Natural killer cell treated with Interleukin-12 subunit alpha and Interleukin-12 subunit beta and Interleukin-15 and Interleukin-18, amount 100 ng/mL, for 72 hours (primary cell): ENCODE measurements at regions not wholly inside any gene's neighbourhood (a gene's known extent, or its start where the extent isn't known, plus 50 kb on each side); places are given as distances from the start of the nearest gene placed in this dataset.

Experiments used
- ATAC-seq, 2 donors: fragments of 150-1000 bp; cut with Tn5 transposase in 1 of 2; sonication (Bioruptor Pico), chemical (Tn5 transposase) in 1 of 2; 2 replicates each; pipeline ENCODE4 v1.10.0; 2021
- DNase-seq: peaks from one replicate; pipeline ENCODE4 v3.0.0; 2022; ENCODE audit warnings: low spot score
- H3K27ac Mint-ChIP-seq, 2 donors: 1 replicate in 1 of 2; 2 replicates in 1 of 2; pipeline ENCODE4 v1.8.0; 2022; ENCODE audit warnings: mixed read lengths in 2 of 2, mild to moderate bottlenecking in 1 of 2, moderate library complexity in 1 of 2
- H3K27me3 Mint-ChIP-seq, 2 donors: 1 replicate in 1 of 2; 2 replicates in 1 of 2; pipeline ENCODE4 v1.8.0; 2022; ENCODE audit warnings: mixed read lengths in 2 of 2
- H3K36me3 Mint-ChIP-seq: one replicate; pipeline ENCODE4 v1.8.0; 2022; ENCODE audit warnings: mixed read lengths
- H3K4me1 Mint-ChIP-seq, 2 donors: 1 replicate in 1 of 2; 2 replicates in 1 of 2; pipeline ENCODE4 v1.8.0; 2022; ENCODE audit warnings: low read depth in 2 of 2, mixed read lengths in 2 of 2, mild to moderate bottlenecking in 1 of 2
- H3K4me3 Mint-ChIP-seq: one replicate; pipeline ENCODE4 v1.8.0; 2022; ENCODE audit warnings: mixed read lengths
- H3K9me3 Mint-ChIP-seq: 2 replicates; pipeline ENCODE4 v1.8.0; 2022; ENCODE audit warnings: mixed read lengths

DNA sequence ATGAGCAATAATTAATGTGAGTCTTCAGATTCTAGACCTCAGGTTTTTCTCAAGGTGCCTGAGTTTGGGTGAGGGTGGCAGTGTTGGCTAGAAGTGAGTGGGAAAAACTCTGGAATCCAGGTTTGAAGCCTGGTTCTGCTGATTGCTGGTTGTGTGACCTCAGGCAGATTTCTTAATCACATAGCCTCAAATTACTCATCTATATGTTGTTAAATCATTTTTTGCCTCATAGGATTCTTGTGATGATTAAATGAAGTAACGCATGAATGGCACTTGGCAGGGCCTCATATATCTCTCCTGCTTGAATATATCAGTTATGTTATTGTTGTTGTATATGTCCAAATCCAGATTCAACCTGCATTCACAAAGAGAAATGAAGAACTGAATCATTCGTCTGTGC, 60.5 kb downstream of the NR2F2 start:
- no peak overlapping the region for H3K4me3 Mint-ChIP-seq
- peaks cover 4% of the 10 kb centered on the region for H3K9me3 Mint-ChIP-seq
- DNase-seq, result no peak
- no peaks in the 10 kb centered on the region for H3K36me3 Mint-ChIP-seq
- no peak overlapping the region for H3K27ac Mint-ChIP-seq
- peaks cover 49 to 61% of the 10 kb centered on the region in 2 donors for H3K27me3 Mint-ChIP-seq
- no peak for ATAC-seq
- H3K4me1 Mint-ChIP-seq, result peaks cover 0 to 2% of the 10 kb centered on the region in 2 donors

DNA sequence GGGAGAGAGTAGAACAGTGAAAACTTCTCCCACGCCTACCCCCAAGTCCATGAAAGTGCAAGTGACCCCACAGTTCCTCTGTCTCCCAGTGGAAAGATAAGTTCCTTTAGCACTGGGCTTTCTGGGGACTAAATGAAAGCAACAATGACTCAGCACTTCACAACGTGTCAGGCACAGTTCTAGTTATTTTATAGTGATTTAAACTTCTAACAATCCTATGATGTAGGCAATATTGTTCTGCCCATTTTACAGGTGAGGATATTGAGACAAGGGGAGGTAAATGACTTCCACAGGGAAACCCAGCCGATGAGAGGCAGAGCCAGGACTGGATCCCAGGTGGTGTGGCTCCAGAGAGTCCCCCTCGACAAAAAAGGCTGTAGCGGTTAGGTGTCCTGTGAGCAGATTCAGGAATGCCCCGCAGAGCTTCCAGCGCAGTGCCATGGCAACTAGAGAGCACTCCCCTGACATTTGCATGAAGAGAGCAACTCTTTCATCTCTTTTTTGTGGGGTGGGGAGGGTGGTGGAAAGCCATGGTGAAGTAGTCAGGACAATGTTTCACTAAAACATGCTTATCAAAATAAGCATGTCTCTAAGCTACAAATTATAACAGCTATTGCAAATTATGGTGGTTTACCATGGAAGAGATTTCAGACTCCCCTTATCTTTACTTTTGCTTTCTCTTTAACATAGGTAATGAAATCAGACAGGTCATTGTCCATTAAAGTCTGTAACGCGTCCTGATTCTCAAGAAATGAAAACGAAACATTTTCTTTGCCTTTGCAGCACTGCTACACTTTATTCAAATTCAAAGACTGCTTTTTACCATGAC, 62.1 kb downstream of the NR2F2 start:
- H3K4me1 Mint-ChIP-seq, result peaks cover 0 to 2% of the 10 kb centered on the region in 2 donors
- H3K27me3 Mint-ChIP-seq, result peaks cover 49 to 67% of the 10 kb centered on the region in 2 donors
- H3K36me3 Mint-ChIP-seq, result no peaks in the 10 kb centered on the region

DNA sequence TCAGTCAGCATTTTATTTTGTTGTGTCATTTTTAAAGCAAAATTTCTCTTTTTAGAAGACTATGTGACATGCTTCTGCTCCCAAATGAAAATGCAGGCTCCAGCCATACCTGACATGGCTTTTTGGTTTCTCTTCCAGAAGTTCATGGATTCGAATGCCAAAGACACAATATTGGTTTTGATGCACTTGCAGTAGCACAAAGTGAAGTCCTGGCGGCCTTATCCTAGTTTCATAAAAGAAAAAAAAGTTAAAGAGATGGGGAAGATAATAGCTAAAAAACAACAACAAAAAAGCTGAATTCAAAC, 62.7 kb downstream of the NR2F2 start:
- Mint-ChIP-seq H3K9me3 (peaks cover 4% of the 10 kb centered on the region), H3K27me3 (peaks cover 46 to 66% of the 10 kb centered on the region in 2 donors), H3K36me3 (no peaks in the 10 kb centered on the region), H3K4me3 (no peak overlapping the region), H3K4me1 (peaks cover 0 to 2% of the 10 kb centered on the region in 2 donors), H3K27ac (no peak overlapping the region)
- DNase-seq, result no peak
- ATAC-seq, result no peak

More for the DNA sequence above, 62.1 kb downstream of the NR2F2 start:
- H3K27ac Mint-ChIP-seq, result no peak overlapping the region
- H3K4me3 Mint-ChIP-seq, result no peak overlapping the region
- ATAC-seq, result no peak
- H3K9me3 Mint-ChIP-seq, result peaks cover 4% of the 10 kb centered on the region
- no peak for DNase-seq

DNA sequence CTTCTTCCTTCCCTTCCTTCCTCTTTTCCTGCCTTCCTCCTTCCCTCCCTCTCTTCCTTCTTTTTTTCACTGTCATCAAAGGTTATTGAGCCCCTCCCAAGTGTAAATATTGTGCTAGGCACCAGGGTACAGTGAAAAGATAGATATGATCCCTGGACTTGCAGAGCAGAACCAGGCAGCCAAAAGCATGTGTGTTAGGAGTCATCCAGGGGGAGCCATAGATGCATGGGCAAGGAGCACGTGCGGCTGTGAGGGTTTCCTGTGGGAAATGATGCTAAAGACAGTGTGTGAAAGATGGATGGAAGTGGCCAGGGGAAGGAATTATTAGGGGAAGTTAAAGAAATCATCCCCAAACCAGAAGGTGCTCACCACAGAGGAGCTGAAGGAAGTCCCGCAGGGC, 65.2 kb downstream of the NR2F2 start:
- H3K27ac Mint-ChIP-seq, result no peak overlapping the region
- no peaks in the 10 kb centered on the region for H3K36me3 Mint-ChIP-seq
- H3K4me3 Mint-ChIP-seq, result no peak overlapping the region
- peaks cover 0 to 2% of the 10 kb centered on the region in 2 donors for H3K4me1 Mint-ChIP-seq
- DNase-seq (no peak), ATAC-seq (no peak)
- peaks cover 47 to 58% of the 10 kb centered on the region in 2 donors for H3K27me3 Mint-ChIP-seq
- H3K9me3 Mint-ChIP-seq, result peaks cover 4% of the 10 kb centered on the region

DNA sequence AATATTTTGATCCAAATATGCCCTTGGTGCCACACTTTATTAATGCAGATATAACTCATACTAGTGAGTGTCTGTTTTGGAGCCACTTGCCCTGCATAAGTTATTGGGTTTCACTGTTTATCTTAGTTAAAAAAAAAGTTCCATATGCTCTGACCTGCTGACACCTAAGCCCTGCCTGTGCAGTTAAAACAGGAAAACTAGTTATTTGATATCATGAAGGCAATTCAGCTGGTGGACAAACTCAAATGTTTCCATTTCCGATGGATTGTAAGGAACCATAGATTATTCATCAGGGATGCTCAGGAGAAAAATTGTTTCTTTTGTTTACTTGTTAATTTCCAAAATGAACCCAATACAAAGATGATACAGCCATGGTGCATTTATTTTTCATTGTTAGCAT, 68.3 kb downstream of the NR2F2 start:
- H3K27me3 Mint-ChIP-seq, result peaks cover 34 to 51% of the 10 kb centered on the region in 2 donors
- H3K4me3 Mint-ChIP-seq, result no peak overlapping the region
- no peak for DNase-seq
- H3K36me3 Mint-ChIP-seq, result no peaks in the 10 kb centered on the region
- no peak overlapping the region for H3K27ac Mint-ChIP-seq
- H3K4me1 Mint-ChIP-seq, result no peaks in the 10 kb centered on the region
- no peak for ATAC-seq
- no peaks in the 10 kb centered on the region for H3K9me3 Mint-ChIP-seq

DNA sequence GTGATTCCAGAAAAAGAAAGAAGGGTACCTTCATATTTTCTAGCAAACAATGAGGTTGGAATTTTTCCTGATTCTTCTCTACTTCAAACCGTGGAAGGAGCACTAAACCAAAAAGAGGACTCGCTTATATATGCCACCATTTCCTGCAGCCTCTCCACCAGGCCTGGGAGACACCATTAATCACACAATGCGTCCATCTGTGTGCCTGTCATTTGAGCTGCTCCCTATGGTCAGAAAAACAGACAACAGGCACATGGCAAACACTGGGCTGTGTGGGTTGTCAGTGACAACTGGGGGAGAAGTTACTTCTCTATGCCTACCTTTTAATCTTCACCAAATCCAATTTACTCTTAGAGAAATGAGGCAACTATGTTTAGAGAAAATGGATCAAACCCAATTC, 71.9 kb downstream of the NR2F2 start:
- no peak for DNase-seq
- no peaks in the 10 kb centered on the region for H3K36me3 Mint-ChIP-seq
- no peak overlapping the region for H3K27ac Mint-ChIP-seq
- no peaks in the 10 kb centered on the region for H3K9me3 Mint-ChIP-seq
- ATAC-seq, result no peak
- H3K27me3 Mint-ChIP-seq, result peaks cover 29 to 48% of the 10 kb centered on the region in 2 donors
- H3K4me3 Mint-ChIP-seq, result no peak overlapping the region
- H3K4me1 Mint-ChIP-seq, result no peaks in the 10 kb centered on the region

DNA sequence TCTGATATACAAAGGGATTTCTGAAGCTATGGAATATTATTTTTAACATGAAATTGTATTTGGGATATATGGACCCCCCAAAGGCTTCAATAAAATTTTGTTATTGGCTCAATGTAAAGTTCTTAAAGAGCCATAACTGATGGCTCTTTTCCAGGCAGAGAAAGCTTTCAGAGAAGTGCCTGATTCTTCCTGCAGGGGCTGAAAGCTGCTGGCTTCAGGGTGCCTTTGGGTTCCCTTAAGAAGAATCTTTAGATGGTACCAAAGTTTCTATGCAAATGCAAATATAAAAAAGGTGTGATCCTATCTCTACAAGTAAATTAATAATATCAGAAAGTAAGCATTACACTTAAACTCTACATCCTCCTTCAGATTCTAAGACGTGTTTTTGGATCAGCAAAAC, 72.6 kb downstream of the NR2F2 start:
- H3K36me3 Mint-ChIP-seq, result no peaks in the 10 kb centered on the region
- no peak overlapping the region for H3K4me3 Mint-ChIP-seq
- H3K27me3 Mint-ChIP-seq, result peaks cover 33 to 53% of the 10 kb centered on the region in 2 donors

DNA sequence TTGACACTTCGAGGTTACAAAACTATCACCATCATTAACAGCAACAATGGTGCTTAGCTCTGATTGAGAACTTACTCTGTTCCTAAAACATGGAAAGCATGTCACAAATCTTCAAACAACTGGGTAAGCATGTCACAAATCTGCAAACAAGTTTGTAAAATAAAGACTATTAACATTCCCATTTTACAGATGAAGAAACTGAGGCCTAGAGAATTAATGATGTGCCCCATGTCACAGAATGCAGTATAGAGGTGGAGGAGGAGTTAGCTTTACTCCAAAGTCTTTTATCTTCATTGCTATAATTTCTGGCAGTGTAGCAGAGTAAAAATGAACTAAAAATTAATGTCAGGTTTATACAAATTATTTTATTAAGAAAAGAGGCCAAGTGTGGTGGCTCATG, 73.4 kb downstream of the NR2F2 start:
- Mint-ChIP-seq H3K4me3 (no peak overlapping the region), H3K27ac (no peak overlapping the region), H3K4me1 (no peaks in the 10 kb centered on the region), H3K36me3 (no peaks in the 10 kb centered on the region), H3K9me3 (no peaks in the 10 kb centered on the region), H3K27me3 (peaks cover 30 to 50% of the 10 kb centered on the region in 2 donors)
- ATAC-seq, result no peak
- no peak for DNase-seq

More for the DNA sequence above, 72.6 kb downstream of the NR2F2 start:
- Mint-ChIP-seq H3K4me1 (no peaks in the 10 kb centered on the region), H3K27ac (no peak overlapping the region), H3K9me3 (no peaks in the 10 kb centered on the region)
- no peak for DNase-seq
- ATAC-seq, result no peak

DNA sequence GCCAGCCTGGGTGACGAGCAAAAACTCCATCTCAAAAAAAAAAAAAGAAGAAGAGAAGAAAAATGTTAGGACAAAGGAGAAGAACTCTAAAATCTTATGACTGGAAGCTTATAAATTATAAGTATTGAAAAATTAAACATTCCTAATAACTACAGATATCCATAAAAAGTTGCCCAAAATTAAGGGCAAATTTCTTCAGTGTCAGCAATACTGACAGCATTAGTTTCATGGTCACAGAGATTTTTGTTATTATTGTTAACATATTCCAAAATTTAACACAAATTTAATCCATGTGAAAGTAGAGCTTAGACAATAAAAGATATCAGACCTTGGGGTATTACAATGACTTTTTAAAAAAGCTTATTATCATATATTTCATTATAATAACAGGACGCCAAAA, 74.1 kb downstream of the NR2F2 start:
- ATAC-seq (no peak), DNase-seq (no peak)
- Mint-ChIP-seq H3K27ac (no peak overlapping the region), H3K27me3 (peaks cover 30 to 50% of the 10 kb centered on the region in 2 donors), H3K4me3 (no peak overlapping the region), H3K36me3 (no peaks in the 10 kb centered on the region), H3K4me1 (no peaks in the 10 kb centered on the region), H3K9me3 (no peaks in the 10 kb centered on the region)

DNA sequence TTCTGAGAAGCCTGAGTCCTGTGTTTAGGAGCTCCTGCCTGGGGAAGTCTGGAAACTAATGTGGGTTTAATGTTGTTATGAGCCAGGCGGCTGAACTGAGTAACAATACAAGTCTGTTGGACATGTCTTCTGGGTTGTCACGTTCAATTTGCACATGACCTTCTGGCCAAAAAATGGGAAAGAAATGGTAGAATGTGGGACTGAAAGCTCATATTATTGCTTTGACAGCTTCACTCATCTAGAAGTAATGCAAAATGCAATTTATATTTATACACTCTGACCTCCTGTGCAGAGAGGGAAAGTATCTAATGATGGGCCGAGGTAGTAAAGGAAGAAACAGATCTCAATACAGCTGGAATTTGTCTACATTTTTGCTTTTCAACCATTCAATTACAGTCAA, 75.8 kb downstream of the NR2F2 start:
- Mint-ChIP-seq H3K9me3 (no peaks in the 10 kb centered on the region), H3K27me3 (peaks cover 40 to 67% of the 10 kb centered on the region in 2 donors), H3K36me3 (no peaks in the 10 kb centered on the region), H3K27ac (no peak overlapping the region), H3K4me3 (no peak overlapping the region), H3K4me1 (no peaks in the 10 kb centered on the region)
- ATAC-seq (no peak), DNase-seq (no peak)

DNA sequence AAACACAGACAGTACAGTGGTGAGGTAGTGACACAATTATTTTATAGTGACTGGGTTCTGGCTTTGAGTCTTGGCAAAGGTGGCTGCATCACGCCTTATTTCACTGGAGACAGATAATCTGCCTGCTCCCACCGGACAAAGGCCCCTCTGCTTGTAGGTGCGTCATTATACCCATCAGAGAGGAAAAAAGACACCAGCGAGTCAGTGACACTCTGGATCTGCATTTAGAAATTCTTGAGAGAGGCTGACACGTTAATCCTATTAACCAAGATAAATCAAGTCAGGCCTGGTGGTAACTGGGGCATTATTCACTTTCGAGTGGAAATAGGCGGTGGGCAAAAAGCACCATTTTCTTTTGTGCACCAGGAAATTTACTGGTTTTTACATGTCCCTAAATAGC, 76.2 kb downstream of the NR2F2 start:
- no peak overlapping the region for H3K4me3 Mint-ChIP-seq
- H3K27ac Mint-ChIP-seq, result no peak overlapping the region
- ATAC-seq (no peak), DNase-seq (no peak)
- peaks cover 43 to 70% of the 10 kb centered on the region in 2 donors for H3K27me3 Mint-ChIP-seq
- no peaks in the 10 kb centered on the region for H3K9me3 Mint-ChIP-seq
- H3K36me3 Mint-ChIP-seq, result no peaks in the 10 kb centered on the region
- no peaks in the 10 kb centered on the region for H3K4me1 Mint-ChIP-seq

DNA sequence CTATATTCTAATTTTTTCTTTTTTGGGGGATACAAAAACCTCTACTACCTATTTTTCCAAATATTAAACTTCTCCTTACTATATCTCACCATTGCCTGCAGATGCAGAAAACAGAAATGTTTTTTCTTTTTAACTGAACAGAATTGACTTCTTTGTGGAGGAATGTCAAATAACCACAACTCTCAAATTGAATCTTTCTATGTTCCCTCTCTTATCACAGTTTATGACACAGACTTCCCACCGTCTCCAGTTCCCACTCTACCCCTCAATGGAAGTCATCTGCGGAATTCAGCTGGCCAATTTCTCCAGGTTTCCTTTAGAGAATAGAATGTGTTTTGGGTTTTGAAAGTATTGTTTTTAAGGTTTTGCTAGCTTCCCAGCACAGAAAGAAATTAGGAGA, 77.0 kb downstream of the NR2F2 start:
- Mint-ChIP-seq H3K9me3 (no peaks in the 10 kb centered on the region), H3K4me3 (no peak overlapping the region), H3K36me3 (no peaks in the 10 kb centered on the region), H3K4me1 (no peaks in the 10 kb centered on the region), H3K27ac (no peak overlapping the region), H3K27me3 (peaks cover 46 to 70% of the 10 kb centered on the region in 2 donors)
- DNase-seq (no peak), ATAC-seq (no peak)

DNA sequence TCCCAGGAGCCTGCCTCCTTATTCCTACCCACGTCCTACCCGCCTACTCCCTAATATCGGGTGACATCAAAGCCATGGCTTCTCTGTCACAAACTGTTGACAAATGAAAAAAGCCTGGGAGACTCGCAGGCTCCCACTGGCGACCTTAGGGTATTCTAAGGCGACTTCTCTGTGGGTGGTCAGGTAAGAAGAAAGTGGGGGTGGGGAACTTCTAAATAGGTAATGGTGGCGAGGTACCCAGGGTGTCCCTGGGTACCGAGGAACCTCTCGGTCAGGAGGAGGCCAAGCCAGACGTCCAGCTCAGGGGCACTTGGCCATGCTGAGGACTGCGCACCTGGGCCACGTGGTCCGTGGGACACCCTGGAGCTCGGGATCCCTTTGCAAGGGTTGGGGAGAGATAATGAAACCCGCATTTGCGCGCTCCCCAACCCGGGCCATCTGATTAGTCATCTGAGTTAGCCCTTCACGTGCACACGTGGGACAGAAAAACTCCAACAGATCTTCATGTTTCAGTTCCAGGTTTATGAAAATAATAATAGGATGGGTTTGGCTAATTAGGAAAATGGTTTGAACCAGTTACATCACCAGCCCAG, 78.2 kb downstream of the NR2F2 start:
- Mint-ChIP-seq H3K36me3 (no peaks in the 10 kb centered on the region), H3K27me3 (peaks cover 52 to 81% of the 10 kb centered on the region in 2 donors), H3K9me3 (no peaks in the 10 kb centered on the region), H3K4me1 (no peaks in the 10 kb centered on the region), H3K27ac (no peak overlapping the region), H3K4me3 (no peak overlapping the region)
- DNase-seq (no peak), ATAC-seq (no peak)

DNA sequence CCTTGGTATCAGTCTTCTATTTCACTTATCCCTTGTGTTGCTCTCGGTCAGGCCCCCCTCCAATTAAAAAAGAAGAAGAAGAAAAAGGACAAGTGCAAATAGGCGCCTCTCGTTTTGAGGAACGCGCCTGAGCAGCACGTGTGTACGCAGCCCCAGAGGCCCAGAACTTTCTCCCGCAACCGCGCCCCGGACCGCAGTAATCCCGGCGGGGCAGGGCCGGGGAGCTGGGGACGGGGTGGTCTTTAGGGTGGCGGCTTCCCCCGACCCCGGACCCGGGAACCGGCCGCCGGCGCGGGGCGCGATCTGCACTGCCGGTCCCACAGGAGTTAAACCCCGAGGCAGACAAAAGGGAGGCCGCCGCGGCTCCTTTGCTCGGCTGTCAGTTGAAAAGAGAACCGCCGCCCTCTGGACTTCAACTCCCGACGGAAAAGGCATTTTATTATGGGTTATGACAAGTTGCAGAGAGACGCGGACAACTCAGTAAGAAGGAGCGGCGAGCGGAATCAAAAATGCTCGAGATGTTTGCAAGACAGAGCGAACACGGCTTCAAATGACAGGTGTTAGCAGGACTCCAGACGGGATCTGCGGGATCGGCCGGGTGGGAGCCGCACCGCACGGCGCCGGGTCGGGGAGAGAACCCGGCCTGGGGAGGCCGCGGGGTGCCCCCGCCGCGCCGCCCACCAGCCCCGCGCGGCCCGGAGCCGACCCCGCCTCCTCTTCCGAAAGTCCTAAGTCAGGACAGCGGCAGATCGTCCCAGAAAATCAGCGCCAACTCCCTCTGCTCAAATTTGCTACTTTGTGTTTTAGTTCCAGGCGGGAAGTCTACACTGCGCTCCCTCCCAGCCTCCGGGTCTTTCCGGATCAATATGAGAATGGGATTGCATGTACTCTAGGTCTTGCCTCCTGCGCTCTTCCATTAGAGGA, 79.0 kb downstream of the NR2F2 start:
- no peak overlapping the region for H3K27ac Mint-ChIP-seq
- peaks cover 59 to 82% of the 10 kb centered on the region in 2 donors for H3K27me3 Mint-ChIP-seq
- no peaks in the 10 kb centered on the region for H3K4me1 Mint-ChIP-seq
- no peaks in the 10 kb centered on the region for H3K9me3 Mint-ChIP-seq
- DNase-seq (no peak), ATAC-seq (no peak)
- H3K4me3 Mint-ChIP-seq, result no peak overlapping the region
- no peaks in the 10 kb centered on the region for H3K36me3 Mint-ChIP-seq
